Right renal cortex interstitium (tissue), 3 donors: ENCODE measurements at regions not wholly inside any gene's neighbourhood (a gene's known extent, or its start where the extent isn't known, plus 50 kb on each side); places are given as distances from the start of the nearest gene placed in this dataset.

Experiments used
- DNase-seq, 3 donors: peaks; one replicate each; pipeline ENCODE4 v3.0.0-alpha.2; 2013; ENCODE audit warnings: low read depth in 3 of 3, low spot score in 2 of 3

DNA sequence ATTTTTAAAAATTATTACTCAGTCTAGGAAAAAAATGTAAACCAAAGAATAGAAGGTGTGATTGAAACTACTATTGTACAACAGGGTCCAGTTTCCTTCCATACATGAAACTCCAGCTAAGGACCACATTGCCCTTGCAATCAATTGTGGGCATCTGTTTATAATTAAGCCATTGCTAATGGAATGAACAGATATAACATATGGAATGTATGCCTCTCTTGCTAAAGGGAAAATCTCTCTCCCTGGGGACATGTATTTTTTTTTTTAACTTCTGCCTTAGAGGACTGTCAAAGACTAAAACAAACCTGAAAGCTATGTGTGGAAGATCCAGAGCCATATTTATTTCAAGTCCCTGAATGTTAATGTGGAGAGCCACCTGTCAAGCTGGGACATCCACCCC lies 336.8 kb upstream of the MANEA start:
- no peak for DNase-seq

DNA sequence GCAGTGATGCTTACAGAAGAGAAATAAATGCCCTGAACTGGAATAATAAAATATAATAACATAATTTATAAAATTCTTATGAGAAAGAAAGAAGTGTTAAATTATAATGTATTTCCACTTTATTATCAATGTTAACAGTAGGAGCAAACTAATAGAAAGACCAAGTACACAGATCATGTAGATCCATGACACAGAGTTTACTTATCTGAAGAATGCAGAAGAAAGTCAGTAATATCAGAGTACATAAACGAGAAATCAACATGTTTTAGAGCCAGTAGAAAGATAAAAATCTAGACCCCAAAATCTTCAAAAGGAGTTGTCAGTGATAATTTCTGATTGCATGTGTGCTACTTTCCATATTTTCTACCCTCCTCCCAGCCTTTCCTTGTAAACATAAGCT lies 334.8 kb upstream of the MANEA start:
- DNase-seq = no peak

DNA sequence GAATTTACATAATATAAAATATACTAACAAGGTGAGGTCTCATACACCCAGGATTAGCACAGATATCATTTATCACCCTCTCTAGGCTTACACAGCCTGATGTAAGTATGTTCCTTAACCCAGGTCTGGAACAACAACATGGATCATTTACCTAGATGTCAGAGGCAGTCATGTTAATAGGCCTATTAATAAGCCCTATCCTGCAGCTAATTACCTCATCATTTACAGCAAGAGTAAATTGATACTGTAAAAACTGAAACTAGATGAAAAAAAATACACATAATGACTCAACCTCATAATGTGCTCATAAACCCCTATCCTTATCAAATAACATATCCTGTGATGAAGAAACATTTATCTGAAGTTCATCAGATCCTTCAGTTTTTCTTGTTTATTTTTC lies 334.3 kb upstream of the MANEA start:
- no peak for DNase-seq

DNA sequence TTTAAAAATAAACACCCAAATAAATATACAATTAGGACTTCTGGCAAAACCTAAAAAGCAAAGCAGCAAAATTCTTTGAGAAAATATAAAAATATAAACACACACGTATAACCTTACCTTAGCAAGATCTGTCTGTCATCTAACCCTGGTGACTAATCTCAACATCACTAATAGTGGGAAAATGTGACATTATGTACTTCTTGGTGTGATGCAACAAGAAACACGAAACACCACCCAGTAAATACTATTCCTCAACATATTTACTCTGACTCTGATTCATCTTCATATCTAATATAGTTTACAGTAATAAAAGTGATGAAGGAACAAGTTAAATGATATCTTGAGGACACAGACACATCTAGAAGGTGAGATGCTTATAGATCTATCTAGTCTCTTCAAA lies 332.6 kb upstream of the MANEA start:
- DNase-seq = no peak

DNA sequence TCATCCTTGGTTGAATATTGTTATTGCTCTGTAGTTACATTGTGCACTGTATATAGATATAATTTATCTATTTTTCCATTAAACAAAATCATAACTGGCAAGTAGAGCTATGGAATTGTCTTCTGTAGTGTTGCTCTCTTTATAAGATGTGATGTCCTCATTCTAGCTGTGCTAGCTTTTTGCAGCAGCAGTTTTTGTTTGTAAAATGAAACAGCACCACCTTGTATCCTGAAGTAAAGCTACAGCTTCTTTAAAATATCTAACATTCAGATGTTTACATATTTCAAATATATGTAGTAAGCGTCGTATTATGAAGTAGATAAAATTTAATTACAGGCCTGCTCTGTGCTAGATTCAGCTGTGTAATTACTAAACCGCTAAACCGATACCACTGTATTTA lies 328.8 kb upstream of the MANEA start:
- DNase-seq = no peak

DNA sequence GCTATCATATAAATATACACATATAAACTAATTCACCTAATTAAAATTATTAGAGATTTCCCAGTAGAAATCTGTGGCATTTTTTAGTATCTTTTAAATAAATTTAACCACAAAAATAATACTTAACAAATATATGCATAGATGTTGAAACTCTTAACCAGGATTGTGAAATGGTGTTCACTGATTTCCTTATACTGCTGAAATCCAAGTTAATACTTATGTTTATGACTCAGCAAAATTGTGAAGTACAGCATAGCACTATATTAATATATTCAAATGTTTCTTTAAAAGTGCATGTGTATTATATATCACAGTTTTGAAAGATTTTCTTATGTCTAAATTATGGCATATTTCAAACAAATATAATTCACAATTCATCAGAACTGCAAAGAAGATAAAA lies 328.2 kb upstream of the MANEA start:
- no peak for DNase-seq

DNA sequence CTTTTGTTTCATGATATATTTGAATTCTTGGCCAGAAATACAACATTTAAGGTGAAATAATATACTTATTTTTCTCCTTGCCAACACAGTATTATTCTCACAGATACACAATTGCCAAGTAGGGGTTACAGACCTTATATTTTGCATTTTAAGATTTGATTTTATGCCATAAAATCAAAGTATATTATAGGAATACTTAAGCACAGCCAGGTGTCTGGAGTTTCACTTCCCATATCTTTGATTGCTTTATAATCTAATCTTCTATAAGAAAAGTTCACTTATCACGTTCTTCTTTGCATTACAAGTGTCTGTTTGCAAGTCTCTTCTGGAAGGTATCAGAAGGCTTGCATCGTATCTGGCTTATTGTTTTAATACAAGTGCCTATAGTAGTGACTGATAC lies 327.7 kb upstream of the MANEA start:
- DNase-seq = no peak

DNA sequence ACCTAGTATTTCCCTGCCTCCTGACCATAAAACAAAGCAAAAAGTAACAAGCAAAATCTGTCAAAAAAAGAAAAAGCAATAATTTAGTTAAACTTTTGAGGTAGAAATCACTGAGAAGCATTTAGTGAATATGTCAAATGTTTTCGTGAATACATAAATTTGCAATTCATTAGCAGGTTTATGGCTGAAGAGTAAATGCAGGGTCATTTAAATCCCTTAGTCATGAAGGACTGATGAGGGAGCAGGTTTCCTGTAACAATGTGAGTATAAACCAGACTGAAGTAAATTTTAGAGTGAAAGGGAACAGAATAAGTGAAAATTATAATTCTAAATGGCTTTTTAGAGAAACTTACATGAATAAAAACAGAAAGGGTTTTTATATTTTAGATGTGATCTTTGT lies 313.5 kb upstream of the MANEA start:
- no peak for DNase-seq

DNA sequence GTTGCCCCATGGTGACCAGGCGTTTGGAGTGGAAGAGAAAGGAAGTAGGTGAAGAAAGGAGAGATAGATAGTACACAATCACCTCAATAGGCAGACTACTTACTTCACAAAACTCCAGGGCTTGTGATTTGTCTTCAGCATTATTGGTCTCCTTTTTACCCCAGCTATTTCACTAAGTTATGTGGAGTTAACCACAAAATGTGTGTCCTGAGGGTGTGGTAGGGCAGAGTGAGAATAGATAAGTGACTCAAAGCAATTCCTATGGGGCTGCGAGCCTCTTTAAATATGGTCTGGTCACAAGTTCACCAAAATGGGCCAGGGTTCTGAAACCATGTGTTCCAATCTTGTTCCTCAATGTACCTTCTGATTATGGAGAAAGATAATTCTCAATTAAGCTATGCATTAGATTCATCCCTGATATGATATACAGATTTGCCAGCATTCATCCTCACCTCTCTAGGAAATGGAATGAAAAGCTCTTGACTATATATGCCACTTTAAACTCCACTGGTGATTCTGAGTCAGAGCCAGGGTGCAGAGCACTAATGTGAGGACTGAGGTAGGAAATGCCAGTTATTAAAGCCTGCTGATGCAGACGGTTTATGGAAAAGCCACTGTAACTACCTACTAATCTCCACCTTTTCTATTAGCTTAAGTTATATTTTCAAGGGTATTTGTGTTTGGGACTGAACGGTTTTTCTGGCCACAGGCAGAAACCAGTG lies 310.6 kb upstream of the MANEA start:
- DNase-seq = no peak

DNA sequence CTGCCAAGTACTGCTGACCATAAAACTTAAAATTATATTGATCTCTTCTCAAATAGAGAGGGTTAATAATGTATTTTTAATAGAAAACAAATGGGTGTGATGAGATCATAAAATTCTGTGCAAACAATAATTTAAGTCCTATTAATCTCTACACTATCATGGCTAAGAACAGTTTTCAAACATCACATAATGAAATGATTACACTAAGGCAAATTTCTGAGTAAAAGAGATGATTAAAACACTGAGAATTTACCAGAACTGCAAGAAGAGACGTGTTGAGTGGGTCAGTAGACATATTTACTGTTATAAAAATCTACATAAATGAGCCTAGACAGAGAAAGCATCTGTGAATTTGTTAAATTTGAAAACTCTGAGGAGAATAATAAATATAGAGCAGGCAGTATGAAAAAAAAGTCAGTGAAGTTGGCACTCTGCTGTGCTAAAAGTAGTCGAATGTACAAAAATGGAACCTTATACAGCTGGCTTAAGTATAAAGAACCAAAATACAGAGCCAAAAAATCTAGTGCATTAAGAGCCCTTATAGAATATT lies 302.6 kb upstream of the MANEA start:
- no peak for DNase-seq

DNA sequence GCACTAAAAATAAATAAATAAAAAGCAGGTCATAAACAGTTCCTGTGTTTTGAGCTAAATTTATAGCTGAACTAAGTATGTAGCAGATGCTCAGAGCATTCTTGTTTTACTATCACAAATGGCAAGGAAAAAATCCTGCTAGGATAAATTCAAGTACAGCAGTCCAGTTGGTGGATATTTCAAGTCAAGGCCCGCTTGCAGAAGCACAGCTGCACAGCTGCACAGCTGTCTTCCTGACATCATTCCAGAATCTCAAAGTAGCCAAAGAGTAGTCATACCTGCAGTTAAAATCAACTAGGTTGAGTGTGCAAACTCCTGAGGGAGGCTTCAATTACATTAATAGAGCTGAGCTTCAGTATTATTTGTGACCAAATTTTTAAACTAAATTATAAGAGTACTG lies 297.7 kb upstream of the MANEA start:
- DNase-seq = no peak

DNA sequence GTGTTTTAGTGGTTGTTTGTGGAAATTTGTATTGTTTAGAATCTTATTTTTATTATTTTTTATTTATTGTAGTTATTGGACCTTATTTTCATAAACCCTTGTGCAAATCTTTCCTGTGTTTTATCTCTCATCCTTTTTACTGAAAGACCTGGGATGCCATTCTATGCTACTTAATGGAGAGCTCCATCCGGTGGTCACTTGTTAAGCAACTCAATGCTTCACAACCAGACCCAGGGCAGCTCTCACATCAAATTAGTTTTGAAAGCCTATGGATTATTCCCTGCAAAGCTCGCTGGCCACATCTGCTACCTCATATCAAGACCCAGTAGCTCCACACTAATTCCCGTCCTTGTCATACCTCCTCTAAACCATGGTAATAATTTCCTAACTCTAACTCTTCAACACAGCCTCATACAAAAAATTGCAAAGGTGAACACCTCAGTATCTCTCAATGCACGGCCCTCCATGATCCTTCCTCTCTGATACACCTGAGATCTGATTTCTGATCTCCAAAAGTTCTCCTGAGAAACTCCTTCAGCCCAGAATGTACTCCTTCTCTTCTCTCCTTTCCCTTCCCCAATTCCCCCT lies 296.6 kb upstream of the MANEA start:
- DNase-seq = no peak

DNA sequence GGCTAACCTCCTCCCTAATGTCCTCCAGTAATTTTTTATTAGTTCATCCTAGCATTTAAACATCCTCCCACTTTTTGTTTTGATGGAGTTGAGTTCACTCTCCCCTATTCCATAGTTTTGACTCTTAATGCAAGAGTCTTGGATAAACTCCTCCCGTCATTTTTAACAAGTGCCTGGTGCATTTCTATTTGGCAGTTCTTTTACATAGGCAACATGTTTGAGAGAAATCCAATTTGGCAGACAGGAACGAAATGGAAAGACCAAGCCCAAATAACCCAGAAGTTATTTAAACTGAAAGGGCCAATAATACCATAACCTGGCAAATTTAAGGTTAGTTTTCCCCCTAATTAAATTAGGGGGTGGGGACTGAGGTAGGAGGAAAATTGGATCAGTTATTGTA lies 291.5 kb upstream of the MANEA start:
- no peak for DNase-seq

DNA sequence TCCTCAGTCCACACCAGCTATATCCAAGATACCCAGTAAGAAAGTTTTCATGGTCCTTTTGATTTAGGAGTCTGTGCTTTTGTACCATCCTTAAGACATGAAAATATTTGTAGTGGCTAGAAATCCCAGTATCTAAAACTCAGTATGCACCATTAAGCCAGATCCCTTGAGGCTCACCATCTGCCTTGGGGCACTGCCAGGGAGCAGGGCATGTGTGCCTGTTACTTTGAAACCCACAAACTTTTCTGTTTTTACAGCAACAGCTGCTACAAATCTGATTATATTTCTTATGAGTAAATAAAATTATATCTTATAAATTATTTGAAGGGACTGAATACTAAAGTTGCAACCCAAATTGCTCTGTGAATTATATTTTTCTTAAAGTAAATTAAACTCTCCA lies 290.5 kb upstream of the MANEA start:
- no peak for DNase-seq

DNA sequence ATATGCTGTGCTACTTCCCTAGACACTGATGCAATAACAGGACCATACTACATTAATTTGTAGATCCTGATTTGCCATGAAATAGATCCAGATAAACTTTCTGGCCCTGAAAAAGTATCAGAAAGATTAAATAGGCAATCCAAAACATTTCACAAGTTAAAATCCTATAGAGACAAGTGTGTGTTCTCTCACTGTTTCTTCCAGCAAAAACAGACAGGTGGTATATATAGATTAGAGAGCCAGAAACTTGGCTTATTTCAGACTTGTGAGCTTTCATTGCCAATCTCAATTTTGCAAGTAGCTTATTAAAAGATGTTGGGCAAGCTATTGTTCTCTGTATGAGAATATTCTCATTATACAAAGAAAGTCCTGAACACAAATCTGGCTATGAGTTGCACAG lies 289.1 kb upstream of the MANEA start:
- no peak for DNase-seq

DNA sequence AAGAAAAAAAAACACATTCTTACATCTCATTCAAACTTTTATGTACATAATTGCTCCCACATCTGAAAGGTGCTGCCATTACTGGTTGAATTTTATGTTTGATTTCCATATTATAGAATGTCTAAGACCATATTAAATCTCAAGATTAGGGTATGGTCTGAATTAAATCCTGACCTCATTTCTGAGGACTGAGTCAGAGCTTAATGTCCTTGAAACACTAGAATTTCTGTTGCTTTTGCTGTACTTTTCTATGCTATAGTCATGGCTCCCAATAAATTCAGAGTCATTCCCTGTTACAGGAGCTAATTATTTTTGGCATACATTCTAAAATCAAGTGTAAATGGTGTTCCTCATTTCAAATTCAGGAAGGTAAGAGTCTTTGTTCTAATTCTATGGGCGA lies 285.3 kb upstream of the MANEA start:
- DNase-seq = no peak

DNA sequence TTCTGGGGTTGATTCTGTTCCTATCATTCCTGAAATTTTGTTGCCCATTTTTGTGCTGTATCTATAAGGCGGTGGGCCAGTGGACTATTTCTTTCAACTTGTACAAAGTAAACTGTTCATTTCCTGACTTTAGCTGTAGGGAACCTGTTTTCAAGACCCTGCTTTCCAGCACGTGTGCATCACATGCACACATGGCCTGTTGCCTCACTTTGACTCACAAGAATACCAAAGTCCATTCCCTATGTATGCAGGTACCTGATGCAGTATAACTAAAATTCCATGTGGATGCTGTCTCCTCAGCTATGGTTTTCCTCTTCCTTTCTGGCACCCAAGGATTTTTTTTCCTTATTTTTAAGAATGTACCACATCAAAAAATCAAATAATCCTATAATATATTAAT lies 284.1 kb upstream of the MANEA start:
- no peak for DNase-seq

DNA sequence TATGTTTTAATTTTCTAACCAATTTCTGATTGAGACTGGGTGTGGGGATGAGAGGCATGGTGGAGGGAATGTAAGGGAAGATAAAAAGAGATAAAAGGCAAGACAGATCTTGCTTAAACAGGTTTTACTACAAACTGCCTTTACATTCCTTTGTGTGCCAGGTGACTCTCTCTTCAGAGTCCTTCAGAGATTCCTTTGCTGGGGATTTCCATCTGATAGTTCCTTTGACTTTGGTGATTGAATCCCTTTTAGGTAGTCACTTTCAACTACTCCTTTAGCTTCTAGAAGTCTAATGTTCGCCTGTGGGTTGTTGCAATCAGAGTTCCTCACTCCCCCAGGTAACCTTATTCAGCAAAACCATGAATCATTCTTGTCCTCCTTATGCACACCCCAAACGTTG lies 283.3 kb upstream of the MANEA start:
- DNase-seq = no peak

DNA sequence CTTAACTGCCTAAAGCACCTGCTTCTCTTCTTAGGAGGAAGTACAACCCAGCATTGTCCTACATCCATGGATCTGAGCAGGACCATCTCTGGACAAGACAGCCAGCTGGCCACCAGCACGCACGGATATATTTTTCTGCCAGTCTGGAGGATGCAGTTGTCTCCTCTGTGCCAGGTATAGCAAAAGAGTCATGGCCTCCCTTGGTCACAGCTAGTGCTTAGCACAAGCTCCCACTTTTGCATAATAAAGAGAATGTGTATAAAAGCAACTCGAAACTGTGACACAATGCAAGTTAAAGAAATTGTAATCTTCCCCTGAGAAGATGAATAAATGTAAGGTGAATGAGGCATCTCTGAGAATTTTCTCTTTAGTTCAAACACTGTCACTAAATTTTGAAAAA lies 267.8 kb upstream of the MANEA start:
- DNase-seq = no peak

DNA sequence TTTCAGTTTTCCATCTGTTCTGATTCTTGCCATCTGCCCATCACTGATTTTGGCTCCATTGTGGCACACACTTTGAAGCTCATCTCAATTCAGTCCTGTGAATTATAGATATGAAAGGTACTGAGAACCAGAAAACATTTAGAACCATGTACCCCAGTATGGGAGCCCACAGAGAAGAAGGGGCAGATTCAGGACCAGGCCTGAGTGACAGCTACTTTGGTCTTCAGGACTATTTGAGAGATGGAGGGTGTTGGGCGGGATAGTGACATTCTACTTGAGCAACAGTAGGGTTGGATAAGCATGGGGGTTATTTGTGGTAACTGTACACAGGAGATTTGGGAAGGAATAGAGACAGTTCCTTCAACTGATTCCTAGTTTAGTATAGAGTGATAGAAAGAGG lies 259.2 kb upstream of the MANEA start:
- DNase-seq = no peak

DNA sequence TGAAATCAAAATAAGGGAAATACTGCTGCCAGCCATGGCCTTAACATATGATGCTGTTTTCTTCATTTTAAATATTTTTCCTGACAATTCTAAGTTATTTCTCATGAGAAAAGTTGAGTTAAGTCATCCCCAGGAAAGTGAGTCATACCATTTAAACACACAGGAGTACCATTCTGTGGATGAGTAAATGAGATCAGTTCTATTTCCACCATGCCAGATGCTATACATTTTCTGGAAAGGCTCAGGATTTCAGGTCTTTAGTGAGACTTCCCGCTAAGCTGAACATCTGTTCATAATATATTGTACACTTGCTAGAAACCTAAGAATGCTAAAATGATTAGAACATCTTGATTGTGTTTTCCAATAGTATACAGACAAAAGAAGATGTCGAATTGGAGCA lies 256.2 kb upstream of the MANEA start:
- DNase-seq = no peak

DNA sequence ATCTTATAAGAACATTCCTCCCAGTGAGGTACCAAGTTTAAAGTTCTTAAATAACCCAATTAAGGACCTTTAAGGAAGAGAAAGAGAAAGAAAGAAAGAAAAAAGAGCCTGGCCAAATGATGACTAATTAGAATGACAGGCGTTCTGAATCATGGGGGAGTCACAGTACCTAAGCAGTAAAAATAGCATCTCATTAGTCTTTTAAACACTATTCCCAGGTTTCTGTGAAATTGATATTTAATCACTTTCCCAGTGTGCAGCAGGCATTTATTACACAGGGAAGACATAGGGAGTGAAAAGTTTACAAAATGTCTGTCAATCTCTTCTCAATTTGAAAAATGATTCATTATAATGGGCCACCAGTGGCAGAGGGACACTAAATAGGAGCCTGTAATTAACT lies 251.4 kb upstream of the MANEA start:
- DNase-seq = no peak

DNA sequence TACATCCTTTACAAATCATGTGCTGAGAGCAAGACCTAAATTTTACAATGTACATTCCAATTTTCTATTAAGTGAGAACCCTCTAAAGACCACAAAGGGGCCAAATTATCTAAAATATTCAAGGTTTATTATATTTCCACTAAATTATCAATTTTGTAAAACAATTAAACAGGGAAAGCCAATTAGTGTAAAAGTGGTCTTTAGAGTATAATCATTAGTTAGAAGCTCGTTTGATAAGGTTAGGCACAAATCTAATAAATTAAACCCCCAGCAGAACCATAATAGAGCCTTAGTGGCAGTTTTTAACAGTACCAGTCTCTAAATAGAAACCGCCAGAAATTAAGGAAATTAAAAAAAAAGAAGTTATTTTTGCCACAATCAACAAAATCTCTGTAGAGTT lies 249.1 kb upstream of the MANEA start:
- DNase-seq = no peak
